Retinal pigment epithelial cell (primary cell): ENCODE measurements at regions not wholly inside any gene's neighbourhood (a gene's known extent, or its start where the extent isn't known, plus 50 kb on each side); places are given as distances from the start of the nearest gene placed in this dataset.
"Not testable (repeated sequence)": the region's sequence is repeated elsewhere in the genome, so short reads cannot be mapped to it uniquely, and the experiment has no call there.

Experiments used
- DNase-seq: peaks from one replicate; pipeline ENCODE4 v3.0.0-alpha.2; 2010; ENCODE audit warnings: low read depth
- H3K4me3 ChIP-seq: 2 replicates; pipeline ENCODE4 v1.5.1; 2011; ENCODE audit warnings: mild to moderate bottlenecking, low read length, control low read depth, moderate library complexity
- CTCF ChIP-seq: conservative IDR thresholded peaks from 2 replicates; pipeline ENCODE4 v1.5.1; 2011; ENCODE audit warnings: low read depth, low read length, control low read depth, inconsistent platforms

DNA sequence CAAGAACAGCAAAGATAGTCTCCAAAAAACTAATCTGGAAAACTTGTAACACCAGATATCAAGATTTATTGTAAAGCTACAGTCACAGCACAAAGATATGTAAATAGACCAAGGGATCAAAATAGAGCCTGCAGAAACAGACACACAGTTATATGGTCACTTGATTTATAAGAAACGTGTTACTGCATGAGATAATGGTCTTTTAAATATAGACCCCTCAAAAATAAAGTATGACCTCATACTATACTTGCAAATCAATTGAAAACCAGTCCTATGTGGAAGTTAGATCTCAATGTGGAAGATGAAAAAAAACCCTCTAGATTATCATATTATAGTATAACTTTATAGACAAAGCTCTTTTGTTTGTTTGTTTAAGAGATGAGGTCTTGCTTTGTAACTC is 247.3 kb upstream of the CNR1 start:
- DNase-seq: no peak
- no peak for TF ChIP-seq CTCF
- no peak overlapping the region for H3K4me3 ChIP-seq

DNA sequence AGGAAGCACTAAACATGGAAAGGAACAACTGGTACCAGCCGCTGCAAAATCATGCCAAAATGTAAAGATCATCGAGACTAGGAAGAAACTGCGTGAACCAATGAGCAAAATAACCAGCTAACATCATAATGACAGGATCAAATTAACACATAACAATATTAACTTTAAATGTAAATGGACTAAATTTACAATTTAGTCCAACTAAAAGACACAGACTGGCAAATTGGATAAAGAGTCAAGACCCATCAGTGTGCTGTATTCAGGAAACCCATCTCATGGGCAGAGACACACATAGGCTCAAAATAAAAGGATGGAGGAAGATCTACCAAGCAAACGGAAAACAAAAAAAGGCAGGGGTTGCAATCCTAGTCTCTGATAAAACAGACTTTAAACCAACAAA is 242.2 kb upstream of the CNR1 start:
- not testable (repeated sequence) for DNase-seq, H3K4me3 ChIP-seq

DNA sequence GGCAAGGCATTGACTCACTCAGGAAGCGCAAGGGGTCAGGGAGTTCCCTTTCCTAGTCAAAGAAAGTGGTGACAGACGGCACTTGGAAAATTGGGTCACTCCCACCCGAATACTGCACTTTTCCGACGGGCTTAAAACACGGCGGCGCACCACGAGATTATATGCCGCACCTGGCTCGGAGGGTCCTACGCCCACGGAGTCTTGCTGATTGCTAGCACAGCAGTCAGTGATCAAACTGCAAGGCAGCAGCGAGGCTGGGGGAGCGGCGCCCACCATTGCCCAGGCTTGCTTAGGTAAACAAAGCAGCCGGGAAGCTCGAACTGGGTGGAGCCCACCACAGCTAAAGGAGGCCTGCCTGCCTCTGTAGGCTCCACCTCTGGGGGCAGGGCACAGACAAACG is 240.5 kb upstream of the CNR1 start:
- H3K4me3 ChIP-seq, DNase-seq: not testable (repeated sequence)

DNA sequence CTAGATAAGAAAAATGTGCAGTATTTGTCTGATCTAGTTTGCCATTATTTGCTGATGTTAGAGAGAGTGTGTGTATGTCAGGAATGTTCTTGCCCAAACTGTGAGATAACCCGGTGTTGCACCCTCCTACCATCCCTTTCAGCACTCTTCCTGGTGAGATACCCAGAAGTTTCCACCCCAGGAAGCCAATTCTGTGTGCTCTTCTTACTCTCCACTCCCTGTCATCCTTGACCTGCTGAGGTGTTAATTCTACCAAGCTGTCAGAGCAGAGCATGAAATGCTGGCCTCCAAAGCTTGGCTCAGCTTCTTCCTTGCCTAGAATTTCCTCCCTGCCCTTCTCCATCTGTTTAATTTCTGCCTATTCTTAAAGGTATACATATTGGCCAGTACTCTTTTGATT is 237.3 kb upstream of the CNR1 start:
- TF ChIP-seq CTCF: no peak
- no peak overlapping the region for H3K4me3 ChIP-seq
- DNase-seq: no peak

GRCh38 chr6:88402909-88403308 is 236.8 kb upstream of the CNR1 start:
- no peak for TF ChIP-seq CTCF
- H3K4me3 ChIP-seq: no peak overlapping the region

GRCh38 chr6:88390998-88391397 is 224.9 kb upstream of the CNR1 start:
- H3K4me3 ChIP-seq, DNase-seq: not testable (repeated sequence)

More at GRCh38 chr6:88402909-88403308, 236.8 kb upstream of the CNR1 start:
- DNase-seq: no peak

DNA sequence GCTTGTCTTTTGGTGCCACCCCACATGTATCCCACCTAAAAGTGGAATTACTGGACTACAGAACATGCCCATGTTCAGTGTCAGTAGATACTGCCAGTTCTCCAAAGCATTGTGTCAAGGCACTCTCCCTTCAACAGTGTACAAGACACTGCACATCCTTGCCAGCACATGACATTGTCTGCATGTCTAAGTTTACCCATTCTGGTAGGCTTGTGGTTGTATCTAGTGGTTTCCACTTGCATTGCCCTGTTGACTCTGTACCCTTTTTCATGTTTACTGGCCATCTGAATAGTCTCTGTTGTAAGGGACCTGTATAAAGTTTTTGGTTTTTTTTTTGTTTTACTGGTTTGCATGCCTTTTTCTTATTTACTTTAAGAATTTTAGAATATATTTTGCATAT is 222.4 kb upstream of the CNR1 start:
- TF ChIP-seq CTCF: no peak
- H3K4me3 ChIP-seq: no peak overlapping the region
- DNase-seq: no peak

DNA sequence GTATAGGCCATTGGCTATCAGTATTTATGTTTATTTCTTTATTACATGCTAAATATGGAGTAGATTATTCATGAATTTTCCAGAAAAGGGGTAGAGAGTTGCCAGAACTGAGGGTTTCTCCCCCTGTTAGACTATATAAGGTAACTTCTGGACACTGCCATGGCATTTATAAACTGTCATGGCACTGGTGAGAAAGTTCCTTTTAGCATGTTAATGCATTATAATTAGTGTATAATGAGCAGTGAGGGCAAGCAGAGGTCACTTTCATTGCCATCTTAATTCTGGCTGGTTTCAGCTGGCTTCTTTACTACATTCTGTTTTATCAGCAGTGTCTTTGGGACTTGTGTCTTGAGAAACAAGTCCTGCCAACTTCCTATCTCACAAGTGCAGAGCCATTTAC is 220.0 kb upstream of the CNR1 start:
- DNase-seq: no peak
- no peak overlapping the region for H3K4me3 ChIP-seq
- TF ChIP-seq CTCF: no peak

GRCh38 chr6:88383183-88383582 is 217.0 kb upstream of the CNR1 start:
- no peak overlapping the region for H3K4me3 ChIP-seq
- TF ChIP-seq CTCF: no peak
- no peak for DNase-seq
